Stimulated activated CD8-positive, alpha-beta memory T cell treated with anti-CD3 and anti-CD28 coated beads, Interleukin-15, amount 100 ng/mL, for 48 hours (primary cell): ENCODE measurements at regions not wholly inside any gene's neighbourhood (a gene's known extent, or its start where the extent isn't known, plus 50 kb on each side); places are given as distances from the start of the nearest gene placed in this dataset.

Experiments used
- DNase-seq, 2 donors: peaks; one replicate each; pipeline ENCODE4 v3.0.0-alpha.2; 2020; ENCODE audit warnings: low read depth in 2 of 2

DNA sequence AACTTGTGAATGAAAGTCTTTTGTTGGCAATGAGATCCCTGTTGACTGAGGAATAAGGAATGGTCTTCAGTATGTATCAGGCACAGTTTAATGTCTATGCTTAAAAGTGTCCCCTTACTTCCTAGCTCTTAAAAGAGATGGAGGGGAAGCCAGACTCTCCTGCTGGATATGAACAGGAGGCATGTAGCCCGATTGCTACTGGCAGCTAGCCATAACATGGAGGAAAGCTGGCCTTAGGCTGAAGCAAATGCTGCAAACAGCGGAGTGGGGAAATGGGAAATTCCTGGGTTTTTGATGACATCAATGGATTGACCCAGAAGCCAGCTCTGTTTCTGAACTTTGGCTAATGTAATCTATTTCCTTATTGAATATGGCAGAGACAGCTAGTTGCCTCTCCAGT, 266.1 kb downstream of the SLC4A3 start:
- no peak for DNase-seq

DNA sequence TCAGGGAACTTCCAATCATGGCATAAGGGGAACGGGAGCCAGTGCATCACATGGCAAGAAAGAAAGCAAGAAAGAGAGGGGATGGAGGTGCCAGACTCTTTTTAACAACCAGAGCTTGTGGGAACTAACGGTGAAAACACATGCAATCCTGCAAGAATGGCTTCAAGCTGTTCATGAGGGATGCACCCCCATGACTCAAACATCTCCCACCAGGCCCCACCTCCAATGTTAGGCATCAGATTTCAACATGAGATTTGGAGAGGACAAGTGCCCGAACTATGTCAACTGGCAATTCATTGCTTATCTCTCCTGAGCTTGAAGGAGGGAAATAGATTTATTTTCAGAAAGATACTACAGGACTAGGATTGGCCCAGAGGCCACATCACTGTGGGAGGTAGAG, 270.0 kb downstream of the SLC4A3 start:
- no peak for DNase-seq

DNA sequence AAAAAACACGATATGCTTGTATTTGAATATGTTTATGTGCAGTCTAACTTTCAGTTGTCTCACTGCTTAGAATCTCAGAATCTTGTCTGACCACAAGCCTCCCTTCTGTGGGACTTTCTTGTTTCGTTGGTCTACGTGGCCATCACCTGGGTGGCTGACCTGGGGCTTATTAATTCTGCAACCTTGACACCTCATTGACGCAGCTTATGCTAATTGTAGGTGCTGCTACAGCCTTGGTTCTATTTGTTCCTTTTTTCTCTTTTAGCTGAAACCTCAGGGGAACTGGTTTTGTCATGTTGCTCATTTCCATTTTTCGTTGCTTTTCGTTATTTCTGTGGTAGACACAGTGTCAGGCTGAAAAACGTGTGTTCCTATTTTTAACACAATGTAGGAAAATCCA, 273.7 kb downstream of the SLC4A3 start:
- no peak for DNase-seq

DNA sequence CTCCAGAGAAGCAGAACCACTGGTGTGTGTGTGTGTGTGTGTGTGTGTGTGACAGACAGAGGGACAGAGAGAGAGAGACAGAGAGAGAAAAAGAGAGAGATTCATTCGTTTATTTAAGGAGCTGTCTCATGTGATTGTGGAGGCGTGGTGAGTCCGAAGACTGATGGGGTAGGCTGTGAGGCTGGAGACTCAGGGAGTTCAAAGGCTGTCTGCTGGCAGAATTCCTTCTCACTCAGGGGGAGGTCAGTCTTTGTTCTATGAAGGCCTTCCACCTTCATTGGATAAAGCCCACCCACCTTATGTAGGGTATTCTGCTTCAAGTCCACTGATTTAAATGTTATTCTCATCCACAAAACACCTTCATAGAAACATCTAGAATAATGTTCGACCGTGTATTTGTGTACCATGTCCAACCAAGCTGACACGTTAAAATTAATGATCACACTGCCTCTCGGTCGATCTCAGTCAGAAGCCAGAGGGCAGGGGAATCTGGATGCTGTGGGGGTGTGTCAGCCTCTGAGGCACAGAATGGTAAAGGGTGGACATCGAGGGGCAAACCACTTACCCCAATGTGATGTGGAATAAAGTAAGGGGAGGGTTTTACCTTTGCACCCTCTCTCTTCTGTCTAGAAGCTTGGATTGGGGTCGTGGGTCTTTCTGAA, 275.6 kb downstream of the SLC4A3 start:
- no peak for DNase-seq

DNA sequence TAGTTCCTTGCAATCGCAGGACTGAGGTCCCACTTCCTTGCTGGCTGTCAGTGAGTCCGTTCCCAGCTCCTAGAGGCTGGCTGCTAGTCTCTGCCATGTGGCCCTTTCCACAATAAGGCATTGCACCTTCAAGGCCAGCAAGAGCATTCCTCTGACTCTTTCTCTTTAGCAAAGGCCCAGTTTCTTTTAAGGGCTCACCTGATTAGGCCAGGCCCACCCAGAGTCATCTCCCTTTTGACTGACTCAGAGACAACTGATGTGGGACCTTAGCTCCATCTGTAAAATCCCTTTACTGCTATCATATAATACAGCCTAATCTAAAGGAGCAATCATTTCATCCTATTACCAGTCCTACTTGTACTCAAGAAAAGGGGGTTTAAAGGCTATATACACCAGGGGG, 278.2 kb downstream of the SLC4A3 start:
- no peak for DNase-seq

DNA sequence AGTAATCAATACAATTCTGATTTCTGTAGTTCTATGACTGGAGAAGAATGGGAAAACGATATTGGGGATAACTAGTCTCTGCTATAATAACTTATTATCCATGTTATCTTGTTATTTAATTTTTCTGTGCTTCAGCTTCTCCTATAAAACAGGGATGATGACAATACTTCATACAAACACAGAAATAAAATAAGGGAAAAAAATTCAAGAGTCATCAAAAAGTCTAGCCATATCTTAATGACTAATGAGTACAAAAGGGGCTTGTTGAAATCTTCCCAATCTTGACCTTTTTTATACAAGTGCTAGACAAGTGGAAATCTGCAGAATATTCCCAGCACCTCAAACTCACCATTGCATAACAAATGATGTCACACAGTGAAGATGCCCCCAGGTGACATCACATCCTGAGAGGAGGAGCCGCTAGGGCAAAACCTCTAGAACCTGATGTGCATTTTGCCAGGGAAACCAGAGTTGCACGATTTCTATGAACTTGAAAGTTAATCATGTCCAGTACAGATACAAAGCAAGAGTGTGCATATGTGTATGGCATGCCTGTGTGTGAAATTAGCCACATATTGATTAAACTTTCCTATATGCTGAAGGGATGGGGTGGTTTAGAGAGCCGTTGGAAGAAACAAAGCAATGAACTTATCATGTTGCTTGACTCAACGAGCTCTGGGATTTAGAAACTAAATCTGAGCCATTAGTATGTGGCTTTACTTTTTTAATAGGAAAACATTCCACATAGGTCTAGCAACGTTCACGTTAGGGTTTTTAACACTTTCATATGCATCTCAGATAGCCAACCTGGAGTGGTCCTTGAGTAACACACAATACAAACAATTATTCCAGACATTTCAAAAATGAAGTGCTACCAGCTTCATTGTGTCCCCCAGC, 278.9 kb downstream of the SLC4A3 start:
- DNase-seq, result no peak

DNA sequence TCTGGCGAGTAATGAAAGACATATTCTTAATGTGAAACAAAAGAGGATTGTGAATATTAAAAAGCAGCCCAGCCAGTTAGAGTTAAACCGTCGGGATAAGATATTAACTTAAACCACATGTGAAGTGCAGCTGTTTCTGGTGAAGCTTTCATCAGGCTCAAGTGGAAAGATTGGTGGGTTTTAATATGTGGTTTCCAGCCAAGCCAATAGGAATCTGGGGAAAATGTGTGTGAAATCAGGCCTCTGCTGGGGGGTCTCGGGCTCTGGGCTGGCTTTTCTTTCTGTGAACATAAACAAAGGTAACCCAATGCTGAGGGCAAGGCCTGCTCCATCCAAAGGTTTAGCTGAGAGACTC, 279.6 kb downstream of the SLC4A3 start:
- no peak for DNase-seq

DNA sequence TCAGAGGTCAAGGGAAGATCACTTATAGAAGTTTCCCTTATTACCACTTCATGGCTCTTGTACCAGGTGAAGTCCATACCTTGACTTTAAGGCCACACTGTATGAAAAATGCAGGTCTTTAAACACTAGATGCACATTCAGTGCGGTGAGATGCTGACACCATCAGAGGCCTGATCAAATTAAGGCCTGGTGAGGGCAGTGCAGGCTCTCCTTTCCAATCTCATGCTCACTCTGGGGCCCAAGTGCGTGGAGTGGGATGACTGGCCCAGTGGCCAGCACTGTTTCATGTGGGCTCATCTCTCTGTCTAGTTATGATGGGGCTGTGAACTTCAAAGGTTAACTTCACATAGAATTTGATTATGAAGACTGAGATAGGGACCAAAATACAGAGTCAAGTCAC, 281.1 kb downstream of the SLC4A3 start:
- DNase-seq, result no peak

DNA sequence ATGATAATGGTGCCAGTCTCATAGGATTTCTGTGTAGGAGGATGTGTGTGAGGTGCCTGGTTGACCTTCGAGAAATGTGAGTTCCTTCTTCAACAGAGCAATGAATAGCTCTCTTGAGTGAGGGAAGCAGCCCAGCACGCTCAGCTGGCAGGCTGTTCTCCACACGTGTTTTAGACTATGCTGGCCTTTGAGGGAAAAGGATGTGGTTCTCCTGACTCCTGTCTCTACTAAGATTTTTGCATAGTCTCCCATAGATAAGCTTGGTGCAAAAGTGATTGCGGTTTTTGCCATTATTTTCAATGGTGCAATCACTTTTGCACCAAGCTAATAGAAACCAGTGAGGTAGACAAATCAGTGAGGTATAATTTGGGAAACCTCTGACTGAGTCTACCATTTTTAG, 284.1 kb downstream of the SLC4A3 start:
- no peak for DNase-seq

DNA sequence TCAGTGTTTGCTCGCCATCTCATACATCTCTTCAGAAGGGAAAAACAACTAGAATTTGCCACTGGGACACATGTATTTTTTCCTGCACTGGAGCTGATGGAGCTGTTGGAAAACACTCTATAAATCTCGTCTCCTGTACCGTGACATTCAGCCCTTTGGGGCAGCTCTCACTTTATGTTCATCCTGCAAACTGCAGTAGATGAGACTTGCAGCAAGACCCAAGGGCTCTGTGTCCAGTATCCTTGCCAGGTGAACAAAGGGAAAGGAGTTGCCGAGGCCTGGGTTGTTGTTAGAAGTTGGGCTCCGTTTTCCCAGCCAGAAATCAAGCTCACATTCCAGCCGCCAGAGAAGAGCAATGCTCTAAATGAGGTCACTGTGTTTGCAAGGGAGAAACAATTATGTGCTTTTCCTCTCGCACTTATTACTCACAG, 285.1 kb downstream of the SLC4A3 start:
- DNase-seq, result no peak

DNA sequence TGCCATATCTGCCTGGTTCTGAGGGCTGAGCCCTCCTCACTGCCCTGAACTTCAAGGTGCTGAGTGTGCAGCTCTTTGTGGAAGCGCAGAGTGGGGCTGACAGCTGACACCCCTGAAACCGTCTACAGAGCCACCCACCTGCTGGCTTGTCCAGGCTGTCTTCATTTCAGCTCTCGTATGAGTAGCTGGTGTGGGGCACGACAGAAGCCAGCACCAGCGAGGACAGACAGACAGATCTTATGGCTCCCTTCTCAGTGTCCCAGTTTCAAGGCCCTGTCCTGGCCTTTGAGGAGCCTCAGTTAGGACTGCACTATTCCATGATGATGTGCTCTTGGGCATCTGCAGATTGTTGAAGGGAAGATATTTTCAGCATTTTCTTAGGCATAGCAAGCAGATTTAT, 287.1 kb downstream of the SLC4A3 start:
- DNase-seq, result no peak

DNA sequence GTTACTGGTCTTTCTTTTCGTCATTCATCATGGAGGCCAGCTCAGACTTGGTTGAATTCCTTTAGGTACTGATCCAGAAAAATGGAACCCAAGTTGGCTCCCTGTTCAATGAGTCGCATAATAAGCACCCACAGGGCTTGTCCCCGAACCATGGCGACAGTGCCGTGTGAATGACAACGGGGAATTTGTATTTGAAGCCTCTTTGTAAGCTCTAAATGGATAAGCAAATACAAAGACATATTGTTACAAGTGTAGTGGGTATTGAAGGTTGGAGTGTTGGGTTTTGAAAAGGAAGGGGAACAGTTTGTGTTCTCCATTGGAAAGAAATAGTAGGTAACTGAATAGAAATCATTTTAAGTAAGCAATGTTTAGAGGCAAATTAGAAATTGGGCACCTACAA, 288.9 kb downstream of the SLC4A3 start:
- DNase-seq, result no peak

DNA sequence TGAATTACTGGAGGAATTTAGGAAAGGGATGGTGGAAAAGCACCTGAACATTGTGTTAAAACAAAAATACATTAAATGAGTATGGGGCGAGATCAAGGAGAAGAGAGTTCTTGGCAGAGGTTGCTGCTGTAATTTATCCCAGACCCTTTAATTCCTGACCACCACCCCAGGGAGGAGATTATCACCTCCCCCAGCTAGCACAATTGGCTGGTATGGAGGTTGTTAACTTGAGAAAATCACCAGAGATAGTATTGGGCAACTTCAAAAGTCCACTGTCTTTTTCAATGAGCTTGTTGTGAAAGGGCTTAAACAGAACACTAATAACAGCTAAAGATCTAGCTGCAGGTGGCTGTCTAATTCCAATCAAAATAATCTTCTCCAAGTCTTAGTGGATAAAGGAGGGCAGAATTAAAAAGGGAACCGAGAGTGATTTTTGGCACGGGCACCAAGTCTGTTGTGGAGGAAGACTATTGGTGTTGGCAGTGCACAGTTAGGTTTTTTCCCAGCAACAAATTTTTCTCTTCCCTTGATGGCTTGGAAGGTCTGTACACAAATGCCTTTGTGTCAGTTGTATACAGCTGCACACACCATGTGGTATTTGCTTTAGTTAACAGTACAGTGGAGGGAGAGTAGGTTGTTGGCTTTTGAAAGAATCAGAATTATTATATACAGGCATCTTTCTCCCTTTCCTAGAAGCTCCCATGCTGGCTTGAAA, 289.5 kb downstream of the SLC4A3 start:
- DNase-seq, result no peak

DNA sequence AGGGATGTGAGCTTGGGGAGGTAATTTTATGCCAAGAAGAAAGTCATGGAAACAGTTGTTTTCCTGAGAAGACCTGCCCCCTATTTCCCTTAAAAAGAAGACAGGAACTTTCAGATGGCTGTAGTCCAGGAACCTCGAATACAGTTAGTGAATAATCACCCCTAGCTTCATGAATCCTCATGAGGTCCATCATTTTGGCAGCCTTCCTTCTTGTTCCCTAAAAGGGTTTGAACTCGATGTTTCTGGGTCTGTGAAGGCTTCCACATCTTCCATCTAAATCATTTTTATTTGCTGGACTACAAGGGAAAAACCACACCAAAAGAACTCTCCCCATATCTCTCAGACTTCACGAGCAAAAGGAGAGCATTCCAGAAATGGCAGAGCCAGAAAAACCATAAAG, 290.8 kb downstream of the SLC4A3 start:
- DNase-seq, result no peak

DNA sequence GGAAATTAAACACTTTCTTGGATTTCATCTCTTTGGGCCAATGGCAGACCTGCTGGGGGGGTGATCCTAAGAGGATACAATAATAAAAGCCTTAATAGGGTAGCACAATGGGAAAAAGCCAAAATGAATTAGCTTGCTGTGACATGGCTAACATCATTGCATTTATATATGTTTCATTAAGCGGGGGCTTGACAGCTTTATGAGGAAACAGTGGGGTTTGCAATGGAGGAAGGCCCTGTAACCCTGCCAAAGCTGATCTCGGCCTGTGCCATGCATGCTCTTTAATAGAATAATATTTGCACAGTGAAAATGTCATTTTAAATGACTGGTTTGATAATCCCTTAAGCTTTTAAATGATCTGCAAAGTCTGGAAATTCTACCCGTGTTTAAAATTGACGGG, 291.5 kb downstream of the SLC4A3 start:
- no peak for DNase-seq

DNA sequence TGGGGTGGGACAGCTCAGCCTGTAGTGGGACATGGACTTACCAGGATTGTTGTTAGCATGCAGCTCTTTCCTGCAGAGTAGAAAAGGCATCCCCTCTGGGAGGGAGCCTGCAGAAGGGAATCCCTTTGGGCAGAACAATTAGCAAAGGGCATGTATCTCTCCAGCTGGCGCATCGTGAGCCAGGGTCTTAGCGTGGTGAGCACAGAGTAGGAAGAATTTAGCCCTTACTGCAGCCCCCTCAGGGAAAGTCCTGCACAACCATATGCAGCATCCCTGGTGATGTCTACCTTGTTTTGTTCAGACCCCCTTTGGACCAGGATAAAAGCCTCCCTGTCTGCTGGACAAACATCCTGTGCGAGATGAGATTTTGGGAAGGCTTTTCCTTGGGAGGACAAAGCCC, 292.1 kb downstream of the SLC4A3 start:
- DNase-seq, result no peak

DNA sequence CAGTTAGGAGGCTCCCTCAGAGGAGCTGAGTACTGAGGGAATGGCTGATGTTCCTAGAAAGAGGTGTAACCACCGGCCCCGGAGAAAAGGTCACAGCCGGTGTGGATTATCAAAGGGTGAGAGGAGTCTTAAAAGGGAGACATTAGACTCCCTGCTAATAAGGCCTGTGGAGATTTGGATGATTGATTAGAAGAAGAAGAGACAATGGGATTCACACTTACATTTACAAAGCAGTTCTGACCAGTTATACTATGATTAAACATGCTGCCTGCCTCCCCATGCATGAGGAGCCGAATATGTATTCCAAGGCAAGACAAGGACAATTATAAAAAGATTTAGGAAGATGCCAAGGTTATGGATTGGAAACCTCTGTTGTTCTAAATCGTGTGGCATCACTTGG, 302.4 kb downstream of the SLC4A3 start:
- DNase-seq, result no peak

DNA sequence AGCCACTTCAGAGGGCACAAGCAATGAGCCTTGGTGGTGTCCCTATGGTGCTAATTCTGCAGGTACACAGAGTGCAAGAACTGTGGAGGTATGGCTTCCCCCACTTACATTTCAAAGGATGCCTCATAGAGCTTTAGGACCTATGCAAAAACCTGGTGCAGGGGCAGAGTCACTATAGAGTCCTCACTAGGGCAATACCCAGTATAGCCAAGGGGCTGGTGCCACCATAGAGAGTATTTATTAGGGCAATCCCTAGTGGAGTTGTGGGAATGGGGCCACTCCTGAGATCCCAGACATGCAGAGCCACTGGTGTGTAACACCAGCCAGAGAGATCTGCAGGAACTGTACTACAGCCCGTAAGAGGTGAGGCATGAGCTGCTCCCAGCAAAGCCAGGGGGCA, 312.2 kb downstream of the SLC4A3 start:
- DNase-seq, result no peak

DNA sequence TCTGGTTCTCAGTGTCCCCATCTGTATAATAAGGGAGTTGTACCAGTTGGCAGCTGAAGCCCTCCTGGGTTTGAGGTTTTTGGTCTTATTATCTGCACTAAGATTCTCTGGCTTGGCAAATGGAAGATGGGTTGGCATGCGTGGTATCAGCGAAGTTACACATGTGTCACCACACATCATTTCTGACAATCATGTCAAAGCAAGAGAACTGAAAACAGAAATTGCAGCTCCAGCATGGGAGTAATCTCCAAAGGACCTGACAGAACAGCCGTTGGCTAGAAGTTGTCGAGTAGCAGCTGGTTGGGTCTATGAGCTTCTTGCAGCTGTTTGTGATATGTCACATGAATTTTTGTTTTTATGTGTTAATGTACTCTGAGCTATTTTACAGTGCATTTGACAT, 317.4 kb downstream of the SLC4A3 start:
- DNase-seq, result no peak

DNA sequence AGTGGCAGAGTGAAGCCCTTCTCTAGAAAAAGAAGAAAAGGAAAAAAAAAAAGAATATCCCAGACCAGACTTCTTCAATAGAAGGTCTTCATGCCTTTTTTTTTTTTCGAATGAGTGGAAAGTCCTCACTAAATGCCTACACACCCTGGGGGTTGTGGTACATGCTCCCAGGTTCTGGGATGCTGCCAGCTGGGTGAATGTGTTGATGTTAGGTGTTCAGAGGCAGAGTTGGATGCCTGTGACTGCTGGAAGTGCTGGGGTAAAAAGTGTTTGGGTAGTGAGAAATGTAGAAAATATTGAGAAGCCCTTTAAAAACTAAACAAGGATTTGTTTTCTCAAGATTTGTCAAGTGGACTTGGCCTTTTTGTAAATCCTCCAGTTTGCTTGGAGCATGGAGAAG, 318.6 kb downstream of the SLC4A3 start:
- DNase-seq, result no peak

DNA sequence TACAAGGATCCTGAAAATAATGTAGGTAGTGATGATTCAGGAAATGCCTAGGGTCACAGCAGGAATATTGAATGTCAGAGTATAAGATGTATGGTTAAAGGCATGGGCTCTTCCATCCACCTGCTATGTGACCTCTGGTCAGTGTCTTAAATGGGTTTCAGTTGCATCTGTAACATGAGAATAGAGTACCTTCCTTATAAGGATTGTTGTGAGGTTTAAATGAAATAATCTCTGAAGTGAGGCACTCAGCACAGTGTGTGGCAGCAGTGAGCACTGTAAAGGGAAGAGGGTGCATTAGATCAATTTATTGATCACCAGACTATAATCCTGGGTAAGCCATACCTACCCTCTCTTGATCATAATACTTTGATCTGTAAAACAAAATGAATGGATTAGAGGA, 319.1 kb downstream of the SLC4A3 start:
- no peak for DNase-seq

DNA sequence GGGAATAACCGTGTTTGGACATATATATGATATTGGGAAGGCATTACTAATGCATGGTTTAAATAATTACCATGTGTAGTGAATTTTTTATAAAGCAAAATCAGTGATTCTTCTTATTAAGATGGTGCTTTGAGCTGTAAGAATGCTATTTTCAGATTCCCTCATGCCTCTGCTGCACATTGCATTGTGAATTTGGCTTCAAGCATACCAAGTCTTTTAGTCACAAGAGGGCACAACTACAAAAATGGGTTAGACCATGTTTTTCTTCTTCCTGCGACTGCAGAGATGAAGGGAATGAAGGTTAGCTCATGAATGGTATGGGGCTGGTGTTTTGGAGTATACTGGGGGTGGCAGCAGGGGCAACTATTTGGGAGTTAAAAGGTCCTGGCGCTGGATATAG, 320.1 kb downstream of the SLC4A3 start:
- DNase-seq, result no peak

DNA sequence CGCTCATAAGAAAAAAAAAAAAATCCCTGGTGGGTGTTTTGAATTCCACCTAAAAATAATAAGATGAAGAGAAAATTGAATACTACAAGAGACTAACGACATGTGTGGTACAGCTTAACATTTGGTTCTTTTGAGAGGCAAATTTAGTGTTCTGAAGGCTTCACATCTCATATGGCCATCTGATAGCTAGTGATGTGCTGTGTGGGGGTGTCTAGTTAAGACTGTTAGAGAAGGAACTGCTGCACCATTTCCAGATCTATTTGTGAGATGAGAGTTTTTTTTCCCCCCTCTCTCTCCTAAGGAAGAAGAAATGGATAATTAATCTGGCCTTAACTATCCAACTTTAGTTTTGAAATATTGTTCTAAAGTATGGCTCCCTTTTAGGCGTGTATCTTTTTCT, 321.6 kb downstream of the SLC4A3 start:
- no peak for DNase-seq
